Esophagus muscularis mucosa (tissue), 4 donors: ENCODE measurements at regions not wholly inside any gene's neighbourhood (a gene's known extent, or its start where the extent isn't known, plus 50 kb on each side); places are given as distances from the start of the nearest gene placed in this dataset.
"Not testable (repeated sequence)": the region's sequence is repeated elsewhere in the genome, so short reads cannot be mapped to it uniquely, and the experiment has no call there.

Experiments used
- DNase-seq: peaks from one replicate; pipeline ENCODE4 v3.0.0-alpha.2; 2017; ENCODE audit errors: extremely low spot score
- H3K27ac ChIP-seq, 4 donors: fragments of 200-600 bp; sonication (generic); replicated peaks in 1 of 4; 1 replicate in 3 of 4; 2 replicates in 1 of 4; pipeline ENCODE4 v1.5.1; 2016 to 2019; ENCODE audit warnings: mild to moderate bottlenecking in 1 of 4
- H3K27me3 ChIP-seq, 4 donors: fragments of 200-600 bp; sonication (generic); one replicate each; pipeline versions ENCODE4 v1.5.1 to v1.6.0; 2016 to 2019
- H3K36me3 ChIP-seq, 4 donors: fragments of 200-600 bp; sonication (generic); one replicate each; pipeline ENCODE4 v1.5.1; 2016 to 2019
- H3K4me1 ChIP-seq, 4 donors: fragments of 200-600 bp; sonication (generic); one replicate each; pipeline ENCODE4 v1.5.1; 2016 to 2019
- H3K4me3 ChIP-seq, 4 donors: fragments of 200-600 bp; sonication (generic); 1 replicate in 2 of 4; 2 replicates in 2 of 4; pipeline ENCODE4 v1.5.1; 2016 to 2019; ENCODE audit warnings: mild to moderate bottlenecking in 4 of 4, moderate library complexity in 1 of 4
- H3K9me3 ChIP-seq, 4 donors: fragments of 200-600 bp; sonication (generic); 1 replicate in 3 of 4; 2 replicates in 1 of 4; pipeline ENCODE4 v1.5.1; 2016 to 2019
- EP300 ChIP-seq: sonication (generic); formaldehyde crosslinking; IDR thresholded peaks from one replicate; pipeline ENCODE4 v1.6.1; 2017; ENCODE audit warnings: antibody characterized with exemption
- POLR2A ChIP-seq: fragments of 450-650 bp; IDR thresholded peaks from one replicate; pipeline ENCODE4 v1.6.1; 2017; ENCODE audit warnings: antibody characterized with exemption, moderate library complexity, mild to moderate bottlenecking, low read depth
- POLR2AphosphoS5 ChIP-seq, 2 donors: sonication (generic); formaldehyde crosslinking; IDR thresholded peaks; one replicate each; pipeline ENCODE4 v1.6.1; 2017; ENCODE audit warnings: antibody characterized with exemption in 2 of 2
- WGBS: methylation state at CpG from one replicate; pipeline ENCODE4 v1.1.5; 2018; 5-methylcytosine and 5-hydroxymethylcytosine counted together
- intact Hi-C: fragments of 100-400 bp; cut with DNase I; formaldehyde crosslinking; loops from one replicate; pipeline ENCODE4 v1.15.1; 2023
- TF ChIP-seq, protein P1 (sequence below), 3 experiments: fragments of 200-600 bp in 2 of 3; fragments of 450-650 bp in 1 of 3; sonication (generic) in 2 of 3; IDR thresholded peaks; one replicate each; pipeline ENCODE4 v1.5.1; 2017 to 2019; ENCODE audit warnings: antibody characterized with exemption in 3 of 3, mild to moderate bottlenecking in 2 of 3, moderate library complexity in 1 of 3

DNA sequence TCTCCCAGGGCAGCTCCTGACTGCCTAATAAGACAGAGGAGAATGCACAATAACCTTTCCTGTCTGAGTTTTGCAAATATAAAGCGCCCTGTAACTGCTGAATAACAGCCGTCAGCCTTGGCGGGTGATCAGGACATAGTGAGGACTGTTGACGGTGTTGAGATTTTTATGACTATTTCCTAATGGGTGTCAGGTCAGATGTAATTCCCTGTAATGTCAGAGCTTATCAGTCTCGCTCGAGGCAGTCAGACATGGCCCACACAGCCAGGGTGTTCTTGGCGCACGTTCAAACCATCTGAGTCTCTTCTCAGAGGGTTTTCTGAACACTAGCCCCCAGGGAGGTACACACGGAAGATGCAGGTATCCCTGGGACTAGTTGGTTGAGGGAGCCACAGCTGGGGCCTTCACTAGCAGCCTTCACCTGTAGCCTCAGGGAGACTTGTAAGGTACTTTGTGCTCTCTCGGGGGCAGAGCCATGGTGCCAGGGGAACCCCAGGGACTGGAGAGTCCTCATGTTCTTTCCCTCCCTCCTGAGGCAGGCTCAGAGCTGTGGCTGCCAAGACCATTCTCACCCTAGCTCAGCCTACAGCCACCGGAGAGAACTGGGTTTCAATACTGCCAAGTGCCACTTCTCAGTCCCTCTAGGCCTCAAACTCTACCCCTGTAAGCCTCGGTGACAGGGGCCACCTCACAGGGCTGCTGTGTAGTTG is 213.1 kb downstream of the UQCRFS1 start:
- Histone ChIP-seq H3K9me3 (peaks cover 0 to under 1% (median 0%) of the 10 kb centered on the region in 4 donors), H3K4me3 (no peak overlapping the region), H3K36me3 (no peaks in the 10 kb centered on the region), H3K27me3 (peaks cover 0 to 28% (median 0%) of the 10 kb centered on the region in 4 donors), H3K27ac (no peak overlapping the region), H3K4me1 (peaks cover 0 to 26% (median 13%) of the 10 kb centered on the region in 4 donors)
- no peak for DNase-seq
- no peak for TF ChIP-seq POLR2AphosphoS5 (IDR thresholded peaks at IDR 0.05)
- TF ChIP-seq, protein P1, sequence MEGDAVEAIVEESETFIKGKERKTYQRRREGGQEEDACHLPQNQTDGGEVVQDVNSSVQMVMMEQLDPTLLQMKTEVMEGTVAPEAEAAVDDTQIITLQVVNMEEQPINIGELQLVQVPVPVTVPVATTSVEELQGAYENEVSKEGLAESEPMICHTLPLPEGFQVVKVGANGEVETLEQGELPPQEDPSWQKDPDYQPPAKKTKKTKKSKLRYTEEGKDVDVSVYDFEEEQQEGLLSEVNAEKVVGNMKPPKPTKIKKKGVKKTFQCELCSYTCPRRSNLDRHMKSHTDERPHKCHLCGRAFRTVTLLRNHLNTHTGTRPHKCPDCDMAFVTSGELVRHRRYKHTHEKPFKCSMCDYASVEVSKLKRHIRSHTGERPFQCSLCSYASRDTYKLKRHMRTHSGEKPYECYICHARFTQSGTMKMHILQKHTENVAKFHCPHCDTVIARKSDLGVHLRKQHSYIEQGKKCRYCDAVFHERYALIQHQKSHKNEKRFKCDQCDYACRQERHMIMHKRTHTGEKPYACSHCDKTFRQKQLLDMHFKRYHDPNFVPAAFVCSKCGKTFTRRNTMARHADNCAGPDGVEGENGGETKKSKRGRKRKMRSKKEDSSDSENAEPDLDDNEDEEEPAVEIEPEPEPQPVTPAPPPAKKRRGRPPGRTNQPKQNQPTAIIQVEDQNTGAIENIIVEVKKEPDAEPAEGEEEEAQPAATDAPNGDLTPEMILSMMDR (IDR thresholded peaks at IDR 0.05), result no peak
- TF ChIP-seq EP300, result no peak
- no peak for TF ChIP-seq POLR2A
- intact Hi-C loops, result no loop called here
- WGBS, result 78% methylated on average over 8 of the region's 12 CpGs

DNA sequence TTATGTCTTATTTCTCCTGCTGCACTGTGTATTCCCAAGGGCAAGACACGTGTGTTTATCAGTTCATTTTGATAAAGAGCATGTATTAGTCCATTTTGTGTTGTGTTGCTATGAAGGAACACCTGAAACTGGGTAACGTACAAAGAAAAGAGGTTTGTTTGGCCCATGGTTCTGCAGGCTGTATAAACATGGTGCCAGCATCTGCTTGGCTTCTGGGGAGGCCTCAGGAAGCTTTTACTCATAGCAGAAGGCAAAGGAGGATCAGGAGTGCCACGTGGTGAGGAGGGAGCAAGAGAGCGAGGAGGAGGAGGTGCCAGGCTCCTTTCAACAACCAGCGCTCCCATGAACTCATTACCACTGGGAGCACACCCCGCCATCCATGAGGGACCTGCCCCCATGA is 214.0 kb downstream of the UQCRFS1 start:
- Histone ChIP-seq H3K27me3 (peaks cover 0 to 28% (median 0%) of the 10 kb centered on the region in 4 donors), H3K9me3 (peaks cover 0 to 10% (median under 1%) of the 10 kb centered on the region in 4 donors), H3K36me3 (no peaks in the 10 kb centered on the region), H3K4me1 (peaks cover 0 to 17% (median 5%) of the 10 kb centered on the region in 4 donors), H3K4me3 (no peak overlapping the region), H3K27ac (no peak overlapping the region)
- 84% methylated on average over 6 of the region's 6 CpGs for WGBS
- DNase-seq, result no peak
- intact Hi-C loops, result no loop called here
- no peak for TF ChIP-seq POLR2AphosphoS5 (IDR thresholded peaks at IDR 0.05)
- TF ChIP-seq EP300, result no peak
- TF ChIP-seq, protein P1 (IDR thresholded peaks at IDR 0.05), result no peak
- TF ChIP-seq POLR2A, result no peak

DNA sequence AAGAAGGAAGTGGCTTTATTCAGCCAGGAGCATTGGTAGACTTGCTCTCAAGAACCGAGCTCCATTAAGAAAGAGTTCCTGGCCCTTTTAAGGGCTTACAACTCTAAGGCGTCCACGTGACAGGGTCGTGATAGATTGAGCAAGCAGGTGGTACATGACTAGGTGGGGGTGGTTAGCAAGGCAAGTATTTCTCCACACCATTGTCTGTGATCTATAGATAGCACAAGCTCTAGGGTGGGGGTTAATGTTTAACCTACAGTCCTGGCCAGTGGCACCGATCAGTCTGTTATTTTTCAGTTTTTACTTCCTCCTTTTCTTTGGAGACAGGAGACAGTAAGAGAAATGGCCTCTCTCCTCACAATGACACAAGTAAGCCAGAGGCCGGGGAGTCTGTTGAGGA is 215.1 kb downstream of the UQCRFS1 start:
- H3K27ac ChIP-seq, intact Hi-C loops, H3K4me3 ChIP-seq, DNase-seq, H3K36me3 ChIP-seq: not testable (repeated sequence)
- peaks cover 0 to 28% (median 0%) of the 10 kb centered on the region in 4 donors for H3K27me3 ChIP-seq
- peaks cover 0 to 12% (median 0%) of the 10 kb centered on the region in 4 donors for H3K4me1 ChIP-seq
- WGBS, result 80% methylated on average over 6 of the region's 6 CpGs
- H3K9me3 ChIP-seq, result peaks cover 0 to 19% (median 10%) of the 10 kb centered on the region in 4 donors

DNA sequence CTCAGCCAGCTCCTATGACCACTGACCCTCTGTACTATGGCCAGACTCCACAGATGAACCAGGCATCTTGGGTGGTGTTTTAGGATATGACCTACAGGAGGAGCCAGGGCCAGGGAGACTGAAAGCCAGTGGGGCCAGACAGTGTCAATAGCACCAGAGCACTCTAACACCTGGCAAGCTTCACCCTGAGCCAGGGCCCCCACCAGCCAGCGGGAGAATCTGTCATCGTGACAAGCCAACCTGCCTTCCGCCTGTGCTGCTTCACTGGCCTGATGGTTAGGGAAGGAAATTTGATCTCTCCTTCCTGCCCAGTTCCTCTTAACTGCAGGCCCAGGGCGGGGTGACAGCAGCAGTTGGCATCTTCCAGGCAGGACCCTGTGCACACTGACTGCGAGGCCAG is 222.4 kb downstream of the UQCRFS1 start:
- Histone ChIP-seq H3K9me3 (peaks cover 0 to 19% (median 12%) of the 10 kb centered on the region in 4 donors), H3K4me3 (no peak overlapping the region), H3K4me1 (peaks cover 0 to 8% (median 0%) of the 10 kb centered on the region in 4 donors), H3K36me3 (no peaks in the 10 kb centered on the region), H3K27ac (no peak overlapping the region), H3K27me3 (peaks cover 0 to 8% (median 0%) of the 10 kb centered on the region in 4 donors)
- no peak for DNase-seq
- TF ChIP-seq EP300 (no peak), POLR2A (no peak), POLR2AphosphoS5 (IDR thresholded peaks at IDR 0.05) (no peak)
- TF ChIP-seq, protein P1 (IDR thresholded peaks at IDR 0.05), result no peak
- intact Hi-C loops, result no loop called here
- 24% methylated on average over 5 of the region's 5 CpGs for WGBS

DNA sequence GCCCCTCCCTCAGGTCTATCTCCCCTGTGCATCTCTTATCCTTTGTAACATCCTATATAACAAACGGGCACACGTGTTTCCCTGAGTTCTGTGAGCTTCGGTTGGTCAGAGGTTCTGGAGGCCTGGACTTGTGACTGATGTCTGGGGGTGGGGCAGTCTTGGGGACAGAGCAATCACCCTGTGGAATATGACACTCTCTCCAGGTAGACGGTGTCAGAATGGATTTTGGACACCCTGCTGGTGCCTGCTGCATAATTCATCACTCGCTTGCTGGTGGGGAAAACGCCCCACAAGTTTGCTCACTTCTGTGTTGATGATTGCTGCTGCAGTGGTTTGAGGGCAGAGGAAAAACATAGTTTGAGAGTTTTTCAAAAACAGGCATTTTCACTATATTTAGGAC is 223.2 kb downstream of the UQCRFS1 start:
- no peak for DNase-seq
- intact Hi-C loops, result no loop called here
- TF ChIP-seq EP300 (no peak), POLR2AphosphoS5 (IDR thresholded peaks at IDR 0.05) (no peak), POLR2A (no peak)
- TF ChIP-seq, protein P1 (IDR thresholded peaks at IDR 0.05), result no peak
- Histone ChIP-seq H3K36me3 (no peaks in the 10 kb centered on the region), H3K4me1 (peaks cover 0 to 8% (median 0%) of the 10 kb centered on the region in 4 donors), H3K9me3 (peaks cover 0 to 16% (median 12%) of the 10 kb centered on the region in 4 donors), H3K27ac (no peak overlapping the region), H3K27me3 (peaks cover 0 to 16% (median 0%) of the 10 kb centered on the region in 4 donors), H3K4me3 (no peak overlapping the region)
- 57% methylated on average over 4 of the region's 6 CpGs for WGBS
